ENCODE measurements at regions not wholly inside any gene's neighbourhood (a gene's known extent, or its start where the extent isn't known, plus 50 kb on each side); places are given as distances from the start of the nearest gene placed in this dataset.

DNA sequence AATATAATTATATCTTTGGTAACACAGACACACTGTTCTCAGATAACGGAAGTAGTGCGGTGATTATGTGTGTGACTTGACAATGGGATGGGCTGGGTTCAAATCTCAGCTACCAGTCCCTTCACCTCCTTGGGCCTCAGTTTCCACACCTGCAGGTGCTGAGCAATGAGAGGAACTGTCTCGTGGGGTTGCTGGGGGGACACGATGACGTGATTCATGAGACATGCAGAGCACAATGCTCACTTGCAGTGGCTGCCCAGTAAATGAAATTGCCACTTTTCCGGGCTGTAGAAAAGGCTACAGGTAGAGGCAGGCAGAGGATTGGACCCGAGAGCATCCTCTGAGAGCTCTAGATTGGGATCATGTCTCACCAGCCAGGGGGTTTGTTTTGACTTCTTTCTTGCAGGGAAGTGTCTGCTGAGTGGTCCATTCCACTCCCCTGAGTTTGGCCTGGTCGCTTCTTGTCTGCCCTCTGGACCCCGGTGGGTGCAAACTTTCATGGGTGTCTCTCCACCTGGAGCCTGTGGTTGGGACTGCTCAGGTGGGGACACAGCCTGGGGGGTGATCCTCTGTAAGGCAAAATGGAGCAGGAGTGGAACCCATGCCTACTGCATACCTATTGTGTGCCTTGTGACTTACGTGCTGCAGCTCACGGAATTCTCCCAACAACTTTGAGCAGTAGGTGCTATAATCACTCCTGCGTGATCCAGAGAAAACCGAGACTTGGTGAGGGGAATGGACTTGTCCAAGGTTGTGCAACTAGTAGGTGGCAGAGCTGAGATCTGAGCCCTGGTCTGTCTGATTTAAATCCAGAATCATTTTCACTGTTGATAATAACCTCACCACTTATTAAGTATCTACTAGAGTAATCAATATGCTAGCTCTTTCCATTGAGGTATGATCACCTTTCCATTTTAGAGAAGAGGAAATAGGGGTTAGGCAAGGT, 147.2 kb downstream of the CEBPB start:
- TF ChIP-seq, protein P1, sequence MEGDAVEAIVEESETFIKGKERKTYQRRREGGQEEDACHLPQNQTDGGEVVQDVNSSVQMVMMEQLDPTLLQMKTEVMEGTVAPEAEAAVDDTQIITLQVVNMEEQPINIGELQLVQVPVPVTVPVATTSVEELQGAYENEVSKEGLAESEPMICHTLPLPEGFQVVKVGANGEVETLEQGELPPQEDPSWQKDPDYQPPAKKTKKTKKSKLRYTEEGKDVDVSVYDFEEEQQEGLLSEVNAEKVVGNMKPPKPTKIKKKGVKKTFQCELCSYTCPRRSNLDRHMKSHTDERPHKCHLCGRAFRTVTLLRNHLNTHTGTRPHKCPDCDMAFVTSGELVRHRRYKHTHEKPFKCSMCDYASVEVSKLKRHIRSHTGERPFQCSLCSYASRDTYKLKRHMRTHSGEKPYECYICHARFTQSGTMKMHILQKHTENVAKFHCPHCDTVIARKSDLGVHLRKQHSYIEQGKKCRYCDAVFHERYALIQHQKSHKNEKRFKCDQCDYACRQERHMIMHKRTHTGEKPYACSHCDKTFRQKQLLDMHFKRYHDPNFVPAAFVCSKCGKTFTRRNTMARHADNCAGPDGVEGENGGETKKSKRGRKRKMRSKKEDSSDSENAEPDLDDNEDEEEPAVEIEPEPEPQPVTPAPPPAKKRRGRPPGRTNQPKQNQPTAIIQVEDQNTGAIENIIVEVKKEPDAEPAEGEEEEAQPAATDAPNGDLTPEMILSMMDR (IDR thresholded peaks at IDR 0.05; ENCODE audit: low read length) = no peak
- TF ChIP-seq EZH2 (IDR thresholded peaks at IDR 0.05; ENCODE audit: borderline replicate concordance, low read length) = no peak
